GM12873 (cell line): ENCODE measurements at regions not wholly inside any gene's neighbourhood (a gene's known extent, or its start where the extent isn't known, plus 50 kb on each side); places are given as distances from the start of the nearest gene placed in this dataset.

Experiments used
- CTCF ChIP-seq: IDR thresholded peaks from 2 replicates; pipeline ENCODE4 v1.5.1; 2012; ENCODE audit warnings: low read depth, mild to moderate bottlenecking, moderate library complexity, low read length, control low read depth; ENCODE audit not compliant: insufficient read depth; ENCODE audit errors: missing control alignments

GRCh38 chrX:138014577-138014976, 448.6 kb downstream of the ZIC3 start:
- TF ChIP-seq CTCF = no peak

GRCh38 chrX:138018145-138018799, 452.3 kb downstream of the ZIC3 start:
- TF ChIP-seq CTCF = no peak

- TF ChIP-seq CTCF = no peak
These were observed 455.0 kb downstream of the ZIC3 start for GRCh38 chrX:138020941-138021340.

GRCh38 chrX:138026211-138026610, 460.3 kb downstream of the ZIC3 start:
- TF ChIP-seq CTCF = peak; percentile 67

- no peak for TF ChIP-seq CTCF
These were observed 465.8 kb downstream of the ZIC3 start for GRCh38 chrX:138031715-138032114.

- TF ChIP-seq CTCF = no peak
These were observed 468.2 kb downstream of the ZIC3 start for GRCh38 chrX:138034136-138034535.

- TF ChIP-seq CTCF = no peak
These were observed 471.6 kb downstream of the ZIC3 start for GRCh38 chrX:138037548-138037947.
